GM12873 (cell line): ENCODE measurements at regions not wholly inside any gene's neighbourhood (a gene's known extent, or its start where the extent isn't known, plus 50 kb on each side); places are given as distances from the start of the nearest gene placed in this dataset.

Source experiments
- TF ChIP-seq, protein P1 (sequence below): IDR thresholded peaks from 2 replicates; pipeline ENCODE4 v1.5.1; 2012; ENCODE audit warnings: low read depth, mild to moderate bottlenecking, moderate library complexity, low read length, control low read depth; ENCODE audit not compliant: insufficient read depth; ENCODE audit errors: missing control alignments

DNA sequence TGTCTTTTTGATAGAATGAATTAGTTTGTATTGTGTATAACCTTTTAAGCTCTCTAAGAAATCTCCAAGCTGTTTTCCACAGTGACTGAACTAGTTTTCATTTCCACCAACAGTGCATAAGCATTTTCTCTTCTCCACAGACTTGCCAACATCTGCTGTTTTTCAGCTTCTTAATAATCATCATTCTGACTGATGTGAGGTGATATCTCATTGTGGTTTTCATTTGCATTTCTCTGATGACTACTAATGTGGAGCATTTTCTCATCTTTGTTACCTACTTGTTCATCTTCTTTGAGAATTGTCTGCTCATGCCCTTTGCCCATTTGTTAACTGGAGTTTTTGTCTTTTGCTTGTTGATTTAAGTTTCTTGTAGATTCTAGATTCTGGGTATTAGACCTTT is 777.5 kb downstream of the OTOL1 start:
- TF ChIP-seq, protein P1, sequence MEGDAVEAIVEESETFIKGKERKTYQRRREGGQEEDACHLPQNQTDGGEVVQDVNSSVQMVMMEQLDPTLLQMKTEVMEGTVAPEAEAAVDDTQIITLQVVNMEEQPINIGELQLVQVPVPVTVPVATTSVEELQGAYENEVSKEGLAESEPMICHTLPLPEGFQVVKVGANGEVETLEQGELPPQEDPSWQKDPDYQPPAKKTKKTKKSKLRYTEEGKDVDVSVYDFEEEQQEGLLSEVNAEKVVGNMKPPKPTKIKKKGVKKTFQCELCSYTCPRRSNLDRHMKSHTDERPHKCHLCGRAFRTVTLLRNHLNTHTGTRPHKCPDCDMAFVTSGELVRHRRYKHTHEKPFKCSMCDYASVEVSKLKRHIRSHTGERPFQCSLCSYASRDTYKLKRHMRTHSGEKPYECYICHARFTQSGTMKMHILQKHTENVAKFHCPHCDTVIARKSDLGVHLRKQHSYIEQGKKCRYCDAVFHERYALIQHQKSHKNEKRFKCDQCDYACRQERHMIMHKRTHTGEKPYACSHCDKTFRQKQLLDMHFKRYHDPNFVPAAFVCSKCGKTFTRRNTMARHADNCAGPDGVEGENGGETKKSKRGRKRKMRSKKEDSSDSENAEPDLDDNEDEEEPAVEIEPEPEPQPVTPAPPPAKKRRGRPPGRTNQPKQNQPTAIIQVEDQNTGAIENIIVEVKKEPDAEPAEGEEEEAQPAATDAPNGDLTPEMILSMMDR = no peak

- TF ChIP-seq, protein P1 = no peak
Measured at GRCh38 chr3:162278834-162279233, 782.2 kb downstream of the OTOL1 start.

DNA sequence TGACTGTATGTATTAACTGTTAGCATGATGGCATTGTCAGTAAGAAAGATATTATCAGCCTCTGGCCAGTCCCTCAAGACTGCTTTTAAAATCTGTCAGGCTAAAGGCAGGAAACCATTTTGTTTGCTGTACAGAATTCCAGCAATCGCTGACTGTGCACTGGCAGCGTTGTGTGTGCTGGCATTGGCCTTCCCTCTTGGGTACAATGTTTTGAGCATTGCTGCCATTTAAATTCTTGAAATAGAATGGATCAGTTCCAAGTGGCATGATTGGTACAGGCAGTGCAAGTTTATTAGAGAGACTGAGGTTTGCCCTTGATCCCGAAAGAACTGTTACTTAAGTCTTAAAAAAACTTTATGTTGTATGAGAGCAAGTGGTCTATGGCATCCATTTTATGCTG is 788.7 kb downstream of the OTOL1 start:
- TF ChIP-seq, protein P1 = no peak

DNA sequence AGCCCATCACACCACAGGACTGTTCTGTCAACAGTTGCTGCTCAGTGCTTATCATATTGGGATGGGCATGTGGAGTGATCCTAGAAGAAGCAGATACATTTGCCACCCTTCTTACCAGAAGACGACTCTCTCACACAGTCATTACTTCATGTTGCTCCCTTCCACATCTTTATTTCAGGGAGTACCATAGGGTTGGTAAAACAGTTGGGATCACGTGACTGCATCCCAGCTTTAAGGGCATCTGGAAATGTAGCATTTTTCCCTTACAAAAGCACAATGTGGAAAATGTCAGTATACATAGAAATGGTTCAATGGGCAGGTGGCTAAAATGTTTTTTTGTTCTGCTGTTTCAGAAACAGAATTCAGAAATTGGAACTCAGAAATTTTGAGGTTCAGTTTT is 791.0 kb downstream of the OTOL1 start:
- TF ChIP-seq, protein P1 = no peak

DNA sequence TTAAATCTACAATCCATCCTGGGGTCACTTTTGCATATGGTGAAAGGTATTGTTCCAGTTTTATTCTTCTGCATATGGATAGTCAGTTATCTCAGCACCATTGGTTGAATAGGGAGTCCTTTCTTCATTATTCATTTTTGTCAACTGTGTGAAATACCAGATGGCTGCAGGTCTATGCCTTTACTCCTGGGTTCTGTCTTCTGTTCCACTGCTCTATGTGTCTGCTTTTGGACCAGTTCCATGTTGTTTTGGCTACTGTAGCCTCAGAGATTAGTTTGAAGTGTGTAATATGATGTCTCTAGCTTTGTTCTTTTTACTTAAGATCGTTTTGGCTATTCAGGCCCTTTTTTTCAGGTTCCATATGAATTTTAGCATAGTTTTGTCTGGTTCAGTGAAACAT is 795.8 kb downstream of the OTOL1 start:
- TF ChIP-seq, protein P1 = no peak

- TF ChIP-seq, protein P1 = no peak
Measured at GRCh38 chr3:162295323-162295983, 798.8 kb downstream of the OTOL1 start.

DNA sequence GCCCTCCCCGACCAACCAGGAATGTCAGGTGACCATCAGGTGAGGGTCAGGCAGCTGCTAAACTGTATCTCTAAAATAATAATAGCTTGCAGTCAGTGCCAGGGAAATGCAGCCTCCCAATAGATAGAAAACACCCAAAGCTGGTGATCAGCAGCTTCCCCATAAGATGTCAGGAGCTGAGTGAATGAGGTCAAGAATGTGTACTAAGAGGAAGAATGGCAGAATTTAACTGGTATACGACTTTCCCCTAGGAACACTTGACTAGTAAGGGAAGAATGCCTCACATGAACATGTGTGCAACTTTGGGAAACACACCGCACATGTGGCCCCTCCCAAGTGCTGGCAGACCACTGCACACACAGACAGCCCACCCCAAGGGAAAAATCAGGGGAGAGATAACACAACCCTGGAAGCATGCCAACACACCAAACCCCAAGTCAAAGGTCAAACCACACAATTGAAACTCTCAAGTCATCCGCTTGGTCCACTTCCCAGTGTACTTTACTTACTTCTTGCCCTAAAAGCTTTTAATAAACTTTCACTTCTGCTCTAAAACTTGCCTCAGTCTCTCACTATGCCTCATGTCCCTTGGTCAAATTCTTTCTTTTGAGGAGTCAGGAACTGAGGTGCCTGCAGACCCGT is 806.5 kb downstream of the OTOL1 start:
- TF ChIP-seq, protein P1 = no peak
